ENCODE measurements at regions not wholly inside any gene's neighbourhood (a gene's known extent, or its start where the extent isn't known, plus 50 kb on each side); places are given as distances from the start of the nearest gene placed in this dataset.

- no peak overlapping the region for H3K27ac ChIP-seq (ENCODE audit: low read depth, low read length)
- no peaks in the 10 kb centered on the region for H3K36me3 ChIP-seq (ENCODE audit: control insufficient read depth, insufficient read depth, low read length)
- H3K4me1 ChIP-seq (ENCODE audit: control insufficient read depth, insufficient read depth, low read length) = no peaks in the 10 kb centered on the region
- H3K36me3 Mint-ChIP-seq (ENCODE audit: low read depth) = no peaks in the 10 kb centered on the region
- no peak for TF ChIP-seq CTCF (conservative IDR thresholded peaks at IDR 0.05)
- no peaks in the 10 kb centered on the region for H3K27me3 Mint-ChIP-seq (ENCODE audit: insufficient read depth)
- H3K4me1 Mint-ChIP-seq = no peaks in the 10 kb centered on the region
- H3K9me3 Mint-ChIP-seq = no peaks in the 10 kb centered on the region
- H3K27me3 ChIP-seq (ENCODE audit: control insufficient read depth, insufficient read depth, low read length, poor library complexity, severe bottlenecking) = no peaks in the 10 kb centered on the region
- no peak for DNase-seq
- H3K4me3 ChIP-seq (ENCODE audit: low read length) = no peak overlapping the region
- H3K9ac ChIP-seq (ENCODE audit: extremely low read depth, low read length, poor library complexity, severe bottlenecking) = no peak overlapping the region
- no peak overlapping the region for H3K4me3 Mint-ChIP-seq
- H3K9me3 ChIP-seq (ENCODE audit: control insufficient read depth, low read length) = no peaks in the 10 kb centered on the region
- H3K27ac Mint-ChIP-seq = no peak overlapping the region
- 88 to 100% methylated on average over 1 to 2 of the region's 2 CpGs for WGBS, 2 experiments (ENCODE audit: insufficient coverage in 1 of 2, insufficient read length in 1 of 2)
Measured at GRCh38 chr10:65684896-65685295, 1240.9 kb upstream of the LRRTM3 start.

- TF ChIP-seq CTCF (conservative IDR thresholded peaks at IDR 0.05) = no peak
- no peak overlapping the region for H3K27ac Mint-ChIP-seq
- no peaks in the 10 kb centered on the region for H3K9me3 ChIP-seq (ENCODE audit: control insufficient read depth, low read length)
Measured at GRCh38 chr10:65701168-65701776, 1224.6 kb upstream of the LRRTM3 start.

GRCh38 chr10:65708057-65708456 lies 1217.8 kb upstream of the LRRTM3 start:
- H3K9me3 Mint-ChIP-seq = no peaks in the 10 kb centered on the region
- H3K4me1 Mint-ChIP-seq = peaks cover 6% of the 10 kb centered on the region
- WGBS, 2 experiments (ENCODE audit: insufficient coverage in 1 of 2, insufficient read length in 1 of 2) = 57% methylated on average over 1 of the region's 1 CpG; no CpG with 5 or more reads in 1 of the 2 experiments

More at GRCh38 chr10:65701168-65701776, 1224.6 kb upstream of the LRRTM3 start:
- Mint-ChIP-seq H3K9me3 (peaks cover 5% of the 10 kb centered on the region), H3K36me3 (ENCODE audit: low read depth) (no peaks in the 10 kb centered on the region), H3K4me1 (peaks cover 6% of the 10 kb centered on the region), H3K4me3 (no peak overlapping the region), H3K27me3 (ENCODE audit: insufficient read depth) (no peaks in the 10 kb centered on the region)
- Histone ChIP-seq H3K4me3 (ENCODE audit: low read length) (no peak overlapping the region), H3K4me1 (ENCODE audit: control insufficient read depth, insufficient read depth, low read length) (no peaks in the 10 kb centered on the region), H3K36me3 (ENCODE audit: control insufficient read depth, insufficient read depth, low read length) (no peaks in the 10 kb centered on the region), H3K9ac (ENCODE audit: extremely low read depth, low read length, poor library complexity, severe bottlenecking) (no peak overlapping the region), H3K27ac (ENCODE audit: low read depth, low read length) (no peak overlapping the region), H3K27me3 (ENCODE audit: control insufficient read depth, insufficient read depth, low read length, poor library complexity, severe bottlenecking) (no peaks in the 10 kb centered on the region)
- 88% methylated on average over 1 of the region's 1 CpG; no CpG with 5 or more reads in 1 of the 2 experiments for WGBS, 2 experiments (ENCODE audit: insufficient coverage in 1 of 2, insufficient read length in 1 of 2)
- DNase-seq = no peak

More at GRCh38 chr10:65708057-65708456, 1217.8 kb upstream of the LRRTM3 start:
- Histone ChIP-seq H3K36me3 (ENCODE audit: control insufficient read depth, insufficient read depth, low read length) (no peaks in the 10 kb centered on the region), H3K9ac (ENCODE audit: extremely low read depth, low read length, poor library complexity, severe bottlenecking) (no peak overlapping the region), H3K27me3 (ENCODE audit: control insufficient read depth, insufficient read depth, low read length, poor library complexity, severe bottlenecking) (no peaks in the 10 kb centered on the region), H3K4me1 (ENCODE audit: control insufficient read depth, insufficient read depth, low read length) (no peaks in the 10 kb centered on the region), H3K27ac (ENCODE audit: low read depth, low read length) (no peak overlapping the region), H3K4me3 (ENCODE audit: low read length) (no peak overlapping the region), H3K9me3 (ENCODE audit: control insufficient read depth, low read length) (no peaks in the 10 kb centered on the region)
- no peak for DNase-seq
- H3K4me3 Mint-ChIP-seq = no peak overlapping the region
- TF ChIP-seq CTCF (conservative IDR thresholded peaks at IDR 0.05) = no peak
- no peak overlapping the region for H3K27ac Mint-ChIP-seq
- no peaks in the 10 kb centered on the region for H3K27me3 Mint-ChIP-seq (ENCODE audit: insufficient read depth)
- H3K36me3 Mint-ChIP-seq (ENCODE audit: low read depth) = no peaks in the 10 kb centered on the region
